ENCODE measurements at regions not wholly inside any gene's neighbourhood (a gene's known extent, or its start where the extent isn't known, plus 50 kb on each side); places are given as distances from the start of the nearest gene placed in this dataset.

GRCh38 chr12:130041983-130042812 is 120.1 kb upstream of the FZD10 start:
- TF ChIP-seq JUND (IDR thresholded peaks at IDR 0.05) (no peak), CTCF (IDR thresholded peaks at IDR 0.05; ENCODE audit: low read depth, low read length, missing input control) (peak; percentile 82), REST (IDR thresholded peaks at IDR 0.05) (no peak), HNF4G (IDR thresholded peaks at IDR 0.05) (no peak), RXRA (IDR thresholded peaks at IDR 0.05) (no peak), RAD21 (IDR thresholded peaks at IDR 0.05) (peak; percentile 72 to 75), SP1 (IDR thresholded peaks at IDR 0.05) (no peak)
- Histone ChIP-seq H3K27ac (ENCODE audit: low read depth in 1 of 2, low read length in 2 of 2) (no peak overlapping the region), H3K4me1 (ENCODE audit: control insufficient read depth in 4 of 4, insufficient read depth in 4 of 4, low read length in 3 of 4) (peaks cover 5 to 32% (median 27%) of the 10 kb centered on the region in 4 donors), H3K36me3 (ENCODE audit: control insufficient read depth in 4 of 4, insufficient read depth in 3 of 4, low read depth in 1 of 4, low read length in 3 of 4) (no peaks in the 10 kb centered on the region), H3K9ac (ENCODE audit: low read depth in 1 of 2, low read length in 2 of 2) (no peak overlapping the region), H3K4me3 (ENCODE audit: low read depth in 1 of 3, low read length in 3 of 3) (no peak overlapping the region), H3K9me3 (ENCODE audit: control insufficient read depth in 4 of 4, low read length in 3 of 4) (no peaks in the 10 kb centered on the region), H3K27me3 (ENCODE audit: control insufficient read depth in 4 of 4, insufficient read depth in 4 of 4, low read length in 3 of 4) (no peaks in the 10 kb centered on the region)
- WGBS: 14% methylated on average over 52 of the region's 52 CpGs
- peak; percentile 74 for DNase-seq (ENCODE audit: low spot score)

- Histone ChIP-seq H3K36me3 (ENCODE audit: control insufficient read depth in 4 of 4, insufficient read depth in 3 of 4, low read depth in 1 of 4, low read length in 3 of 4) (no peaks in the 10 kb centered on the region), H3K9ac (ENCODE audit: low read depth in 1 of 2, low read length in 2 of 2) (no peak overlapping the region), H3K4me1 (ENCODE audit: control insufficient read depth in 4 of 4, insufficient read depth in 4 of 4, low read length in 3 of 4) (peaks cover 5 to 32% (median 27%) of the 10 kb centered on the region in 4 donors), H3K27me3 (ENCODE audit: control insufficient read depth in 4 of 4, insufficient read depth in 4 of 4, low read length in 3 of 4) (no peaks in the 10 kb centered on the region), H3K27ac (ENCODE audit: low read depth in 1 of 2, low read length in 2 of 2) (peak overlapping the region in 1 of 2 donors; percentile 46), H3K4me3 (ENCODE audit: low read depth in 1 of 3, low read length in 3 of 3) (no peak overlapping the region), H3K9me3 (ENCODE audit: control insufficient read depth in 4 of 4, low read length in 3 of 4) (no peaks in the 10 kb centered on the region)
- WGBS: 56% methylated on average over 13 of the region's 13 CpGs
- peak; percentile 36 for DNase-seq (ENCODE audit: low spot score)
- no peak for TF ChIP-seq CTCF (IDR thresholded peaks at IDR 0.05; ENCODE audit: low read depth, low read length, missing input control)
- no peak for TF ChIP-seq EGR1 (IDR thresholded peaks at IDR 0.05; ENCODE audit: low read depth in 2 of 2)
- TF ChIP-seq HNF4G (IDR thresholded peaks at IDR 0.05): peak; percentile 57
- TF ChIP-seq HNF4A (conservative IDR thresholded peaks at IDR 0.05): peak; percentile 88 to 97
- TF ChIP-seq MAX (IDR thresholded peaks at IDR 0.05): peak; percentile 51
- TF ChIP-seq NR2F2 (IDR thresholded peaks at IDR 0.05): no peak
- TF ChIP-seq YY1 (IDR thresholded peaks at IDR 0.05): peak; percentile 43
- TF ChIP-seq ZBTB33 (IDR thresholded peaks at IDR 0.05): peak; percentile 51
- TF ChIP-seq GABPA (IDR thresholded peaks at IDR 0.05 in 1 of 2, conservative IDR thresholded peaks at IDR 0.05 in 1 of 2): no peak
- peak; percentile 57 for TF ChIP-seq REST (IDR thresholded peaks at IDR 0.05)
- peak; percentile 85 to 88 for TF ChIP-seq RXRA (IDR thresholded peaks at IDR 0.05)
- TF ChIP-seq JUND (IDR thresholded peaks at IDR 0.05): no peak
Measured at GRCh38 chr12:130043685-130044406, 118.4 kb upstream of the FZD10 start.

All from liver (tissue), 8 donors.